Prostate gland (tissue), 2 donors: ENCODE measurements at regions not wholly inside any gene's neighbourhood (a gene's known extent, or its start where the extent isn't known, plus 50 kb on each side); places are given as distances from the start of the nearest gene placed in this dataset.

Experiments
- POLR2AphosphoS5 ChIP-seq: sonication (generic); formaldehyde crosslinking; IDR thresholded peaks from one replicate; pipeline ENCODE4 v1.6.1; 2017; ENCODE audit warnings: antibody characterized with exemption
- TF ChIP-seq, protein P1 (sequence below), 4 experiments: fragments of 200-600 bp in 2 of 4; fragments of 450-650 bp in 2 of 4; sonication (generic) in 2 of 4; IDR thresholded peaks; 1 replicate in 3 of 4; 2 replicates in 1 of 4; pipeline ENCODE4 v1.5.1; 2016 to 2019; ENCODE audit warnings: antibody characterized with exemption in 4 of 4, mild to moderate bottlenecking in 2 of 4, moderate library complexity in 2 of 4

DNA sequence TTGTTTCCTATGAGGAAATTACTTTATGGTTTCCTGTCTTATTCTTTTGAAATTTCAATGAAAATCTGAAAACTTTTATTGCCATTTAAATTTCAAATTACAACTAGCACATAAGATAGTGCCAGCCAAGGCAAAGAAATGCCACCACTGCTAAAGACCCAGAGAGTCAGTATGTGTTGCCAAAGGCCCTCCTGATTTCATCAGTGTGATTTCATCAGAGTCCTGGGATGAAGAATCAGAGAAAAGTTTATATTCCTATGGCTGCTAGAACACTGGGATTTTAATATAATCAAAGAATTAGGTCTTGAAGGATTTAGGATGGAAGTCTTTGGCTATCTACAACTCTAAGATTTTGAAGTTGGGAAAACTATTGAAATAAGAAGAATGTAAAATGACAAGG, 434.2 kb upstream of the CCDC54 start:
- no peak for TF ChIP-seq POLR2AphosphoS5
- TF ChIP-seq, protein P1, sequence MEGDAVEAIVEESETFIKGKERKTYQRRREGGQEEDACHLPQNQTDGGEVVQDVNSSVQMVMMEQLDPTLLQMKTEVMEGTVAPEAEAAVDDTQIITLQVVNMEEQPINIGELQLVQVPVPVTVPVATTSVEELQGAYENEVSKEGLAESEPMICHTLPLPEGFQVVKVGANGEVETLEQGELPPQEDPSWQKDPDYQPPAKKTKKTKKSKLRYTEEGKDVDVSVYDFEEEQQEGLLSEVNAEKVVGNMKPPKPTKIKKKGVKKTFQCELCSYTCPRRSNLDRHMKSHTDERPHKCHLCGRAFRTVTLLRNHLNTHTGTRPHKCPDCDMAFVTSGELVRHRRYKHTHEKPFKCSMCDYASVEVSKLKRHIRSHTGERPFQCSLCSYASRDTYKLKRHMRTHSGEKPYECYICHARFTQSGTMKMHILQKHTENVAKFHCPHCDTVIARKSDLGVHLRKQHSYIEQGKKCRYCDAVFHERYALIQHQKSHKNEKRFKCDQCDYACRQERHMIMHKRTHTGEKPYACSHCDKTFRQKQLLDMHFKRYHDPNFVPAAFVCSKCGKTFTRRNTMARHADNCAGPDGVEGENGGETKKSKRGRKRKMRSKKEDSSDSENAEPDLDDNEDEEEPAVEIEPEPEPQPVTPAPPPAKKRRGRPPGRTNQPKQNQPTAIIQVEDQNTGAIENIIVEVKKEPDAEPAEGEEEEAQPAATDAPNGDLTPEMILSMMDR (IDR thresholded peaks at IDR 0.05) = no peak
